ENCODE measurements at regions not wholly inside any gene's neighbourhood (a gene's known extent, or its start where the extent isn't known, plus 50 kb on each side); places are given as distances from the start of the nearest gene placed in this dataset.

- TF ChIP-seq ETV6 (CRISPR knock-in tag; IDR thresholded peaks at IDR 0.05) (no peak), ZBTB21 (CRISPR knock-in tag; IDR thresholded peaks at IDR 0.05; ENCODE audit: borderline replicate concordance) (no peak), ESRRA (CRISPR knock-in tag; IDR thresholded peaks at IDR 0.05; ENCODE audit: borderline replicate concordance) (no peak), PREB (CRISPR knock-in tag; IDR thresholded peaks at IDR 0.05; ENCODE audit: borderline replicate concordance) (no peak), PRDM15 (CRISPR knock-in tag; IDR thresholded peaks at IDR 0.05) (no peak), ZNF281 (CRISPR knock-in tag; IDR thresholded peaks at IDR 0.05) (no peak), ZNF232 (CRISPR knock-in tag; IDR thresholded peaks at IDR 0.05) (no peak), EMX1 (CRISPR knock-in tag; IDR thresholded peaks at IDR 0.05) (no peak), JAZF1 (CRISPR knock-in tag; IDR thresholded peaks at IDR 0.05) (no peak), MAX (CRISPR knock-in tag; IDR thresholded peaks at IDR 0.05) (no peak), ZMAT4 (CRISPR knock-in tag; IDR thresholded peaks at IDR 0.05) (no peak), NR1H2 (CRISPR knock-in tag; IDR thresholded peaks at IDR 0.05) (no peak)
These were observed 937.7 kb downstream of the SORCS1 start (continued) for GRCh38 chr10:106226828-106227227.

- ATAC-seq = no peak
- peaks cover under 1% of the 10 kb centered on the region for H3K9me3 Mint-ChIP-seq
- no peak for TF ChIP-seq ZBTB21 (CRISPR knock-in tag; IDR thresholded peaks at IDR 0.05; ENCODE audit: borderline replicate concordance)
- no peaks in the 10 kb centered on the region for H3K36me3 Mint-ChIP-seq
- H3K4me1 Mint-ChIP-seq = no peaks in the 10 kb centered on the region
- H3K4me3 Mint-ChIP-seq = no peak overlapping the region
- CTCF ChIA-PET = no interaction called here
- DNase-seq (ENCODE audit: low spot score) = no peak
- no peaks in the 10 kb centered on the region for H3K27me3 Mint-ChIP-seq (ENCODE audit: low read depth)
- POLR2A ChIA-PET = no interaction called here
- H3K27ac Mint-ChIP-seq = no peak overlapping the region
These were observed 938.4 kb downstream of the SORCS1 start for GRCh38 chr10:106226142-106226541.

GRCh38 chr10:106224676-106225075 lies 939.8 kb downstream of the SORCS1 start:
- no peaks in the 10 kb centered on the region for H3K36me3 Mint-ChIP-seq
- H3K4me1 Mint-ChIP-seq = no peaks in the 10 kb centered on the region
- TF ChIP-seq TP53 (CRISPR knock-in tag; IDR thresholded peaks at IDR 0.05) = no peak
- no peak overlapping the region for H3K4me3 Mint-ChIP-seq
- no peaks in the 10 kb centered on the region for H3K27me3 Mint-ChIP-seq (ENCODE audit: low read depth)
- ATAC-seq (no peak), DNase-seq (ENCODE audit: low spot score) (no peak)
- ChIA-PET POLR2A (no interaction called here), CTCF (no interaction called here)
- no peak overlapping the region for H3K27ac Mint-ChIP-seq
- peaks cover 3% of the 10 kb centered on the region for H3K9me3 Mint-ChIP-seq

- H3K4me3 Mint-ChIP-seq = no peak overlapping the region
- no peaks in the 10 kb centered on the region for H3K27me3 Mint-ChIP-seq (ENCODE audit: low read depth)
- DNase-seq (ENCODE audit: low spot score) = no peak
- ATAC-seq = no peak
- no peaks in the 10 kb centered on the region for H3K4me1 Mint-ChIP-seq
- H3K27ac Mint-ChIP-seq = no peak overlapping the region
- H3K9me3 Mint-ChIP-seq = peaks cover 3% of the 10 kb centered on the region; the same call in 1 of the 2 replicates
- ChIA-PET CTCF (no interaction called here), POLR2A (no interaction called here)
- no peaks in the 10 kb centered on the region for H3K36me3 Mint-ChIP-seq
- TF ChIP-seq ZNF396 (CRISPR knock-in tag; IDR thresholded peaks at IDR 0.05; ENCODE audit: borderline replicate concordance) (no peak), PRRX2 (CRISPR knock-in tag; IDR thresholded peaks at IDR 0.05) (no peak), ZNF425 (CRISPR knock-in tag; conservative IDR thresholded peaks at IDR 0.05) (no peak), ATF3 (CRISPR knock-in tag; conservative IDR thresholded peaks at IDR 0.05) (no peak), ETV6 (CRISPR knock-in tag; IDR thresholded peaks at IDR 0.05) (no peak), E2F1 (CRISPR knock-in tag; IDR thresholded peaks at IDR 0.05) (no peak), JUN (CRISPR knock-in tag; IDR thresholded peaks at IDR 0.05) (no peak), MYBL2 (CRISPR knock-in tag; IDR thresholded peaks at IDR 0.05) (no peak)
These were observed 946.9 kb downstream of the SORCS1 start for GRCh38 chr10:106217627-106218026.
